Adrenal gland (tissue), 9 donors: ENCODE measurements at regions not wholly inside any gene's neighbourhood (a gene's known extent, or its start where the extent isn't known, plus 50 kb on each side); places are given as distances from the start of the nearest gene placed in this dataset.
A peak's percentile ranks its signal among the peaks of the same experiment; 100 is the strongest.

Experiments
- DNase-seq, 7 donors: peaks; one replicate each; pipeline ENCODE4 v3.0.0-alpha.2; 2019 to 2020
- H3K27ac ChIP-seq, 5 donors: fragments of 200-600 bp; sonication (generic) in 4 of 5; 1 replicate in 3 of 5; 2 replicates in 2 of 5; pipeline versions ENCODE4 v1.5.1 to v1.8.0; 2016 to 2020; ENCODE audit warnings: mild to moderate bottlenecking in 1 of 5
- H3K27me3 ChIP-seq: fragments of 200-600 bp; 2 replicates; pipeline ENCODE4 v1.8.0; 2021
- H3K36me3 ChIP-seq, 2 donors: fragments of 200-600 bp; replicated peaks in 1 of 2; 1 replicate in 1 of 2; 2 replicates in 1 of 2; pipeline versions ENCODE4 v1.5.1 to v1.8.0; 2018 to 2022
- H3K4me1 ChIP-seq, 2 donors: fragments of 200-600 bp; replicated peaks in 1 of 2; 1 replicate in 1 of 2; 2 replicates in 1 of 2; pipeline versions ENCODE4 v1.5.1 to v1.8.0; 2018 to 2021
- H3K4me3 ChIP-seq, 4 donors: fragments of 200-600 bp; sonication (generic) in 3 of 4; one replicate each; pipeline ENCODE4 v1.5.1; 2016 to 2018
- H3K9me3 ChIP-seq, 3 donors: fragments of 200-600 bp; sonication (generic) in 1 of 3; replicated peaks in 1 of 3; 1 replicate in 2 of 3; 2 replicates in 1 of 3; pipeline versions ENCODE4 v1.5.1 to v1.8.0; 2016 to 2021
- POLR2A ChIP-seq, 2 donors: fragments of 450-650 bp; IDR thresholded peaks; one replicate each; pipeline ENCODE4 v1.6.1; 2017; ENCODE audit warnings: antibody characterized with exemption in 2 of 2, mild to moderate bottlenecking in 2 of 2, moderate library complexity in 1 of 2
- WGBS, 4 donors: extraction: QIAGEN DNeasy Blood & Tissue Kit in 2 of 4; methylation state at CpG; one replicate each; pipeline versions ENCODE4 v1.1.5 to v1.1.7; 2013 to 2017; 5-methylcytosine and 5-hydroxymethylcytosine counted together
- intact Hi-C, 2 donors: fragments of 100-400 bp; cut with DNase I; formaldehyde crosslinking; loops; one replicate each; pipeline versions ENCODE4 v1.14.1 to v1.15.0; 2022 to 2023
- TF ChIP-seq, protein P1 (sequence below), 6 experiments: fragments of 450-650 bp in 4 of 6; fragments of 200-600 bp in 2 of 6; sonication (generic) in 1 of 6; IDR thresholded peaks; 1 replicate in 5 of 6; 2 replicates in 1 of 6; pipeline versions ENCODE4 v1.5.1 to v1.8.0; 2016 to 2021; ENCODE audit warnings: antibody characterized with exemption in 6 of 6, mild to moderate bottlenecking in 2 of 6, moderate library complexity in 1 of 6
- donor health status: healthy with polysubstance abuse.
- donor health status: Bipolar disorder and iron deficiency.
- donor health status: DM: yes; HTN: yes; CAD: no.
- donor health status: DM: no; HTN: no; CAD: no.
- donor health status: DM: no; HTN: no; CAD: no.

DNA sequence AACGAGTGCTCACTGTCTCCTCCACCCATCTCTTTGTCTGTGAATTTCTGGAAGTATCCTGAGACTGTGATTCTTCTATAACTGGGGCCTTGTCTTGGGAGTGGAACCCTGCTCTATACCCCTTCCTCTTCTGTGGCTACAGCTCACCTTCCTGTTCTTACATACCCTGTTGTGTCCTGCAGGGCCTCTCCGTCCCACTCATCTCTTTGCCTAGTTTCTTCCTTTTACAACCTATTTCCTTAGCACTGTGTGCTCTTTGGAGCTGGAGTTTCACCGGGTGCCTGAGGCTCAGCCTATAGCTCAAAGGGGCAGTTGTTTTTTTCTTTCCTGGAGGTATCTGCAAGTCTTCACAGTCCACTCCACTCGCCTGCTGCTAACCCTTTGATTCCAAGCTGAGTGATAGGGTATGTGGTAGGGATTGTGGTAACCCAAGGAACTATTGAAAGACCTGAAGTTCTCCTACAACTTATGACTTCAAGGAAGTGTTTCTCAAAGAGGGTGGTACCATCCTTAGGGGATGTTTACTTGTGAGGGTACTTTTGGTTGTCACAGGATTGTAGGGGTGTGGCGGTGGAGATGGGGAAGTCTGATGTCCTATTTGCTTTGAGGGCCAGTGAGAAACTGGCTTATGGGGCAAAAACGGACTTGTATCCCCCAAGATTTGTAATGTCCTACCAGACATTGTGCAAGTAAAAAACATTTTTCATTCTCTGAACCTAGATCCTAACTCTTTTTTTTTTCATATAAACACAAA lies 66.6 kb upstream of the ARL8B start:
- intact Hi-C loops = loop anchor here (5.0 kb wide), 2 partner anchors 338 to 343 kb away; no protein-coding TSS in a partner anchor
- peak in 1 of 7 donors; percentile 39 for DNase-seq
- peaks cover 0 to 34% of the 10 kb centered on the region in 2 donors for H3K4me1 ChIP-seq
- no peaks in the 10 kb centered on the region for H3K27me3 ChIP-seq
- H3K36me3 ChIP-seq = no peaks in the 10 kb centered on the region
- H3K27ac ChIP-seq = no peak overlapping the region
- TF ChIP-seq, protein P1, sequence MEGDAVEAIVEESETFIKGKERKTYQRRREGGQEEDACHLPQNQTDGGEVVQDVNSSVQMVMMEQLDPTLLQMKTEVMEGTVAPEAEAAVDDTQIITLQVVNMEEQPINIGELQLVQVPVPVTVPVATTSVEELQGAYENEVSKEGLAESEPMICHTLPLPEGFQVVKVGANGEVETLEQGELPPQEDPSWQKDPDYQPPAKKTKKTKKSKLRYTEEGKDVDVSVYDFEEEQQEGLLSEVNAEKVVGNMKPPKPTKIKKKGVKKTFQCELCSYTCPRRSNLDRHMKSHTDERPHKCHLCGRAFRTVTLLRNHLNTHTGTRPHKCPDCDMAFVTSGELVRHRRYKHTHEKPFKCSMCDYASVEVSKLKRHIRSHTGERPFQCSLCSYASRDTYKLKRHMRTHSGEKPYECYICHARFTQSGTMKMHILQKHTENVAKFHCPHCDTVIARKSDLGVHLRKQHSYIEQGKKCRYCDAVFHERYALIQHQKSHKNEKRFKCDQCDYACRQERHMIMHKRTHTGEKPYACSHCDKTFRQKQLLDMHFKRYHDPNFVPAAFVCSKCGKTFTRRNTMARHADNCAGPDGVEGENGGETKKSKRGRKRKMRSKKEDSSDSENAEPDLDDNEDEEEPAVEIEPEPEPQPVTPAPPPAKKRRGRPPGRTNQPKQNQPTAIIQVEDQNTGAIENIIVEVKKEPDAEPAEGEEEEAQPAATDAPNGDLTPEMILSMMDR (IDR thresholded peaks at IDR 0.05) = no peak
- no peak for TF ChIP-seq POLR2A (IDR thresholded peaks at IDR 0.05)
- 69 to 84% (median 82%) methylated on average over 6 of the region's 6 CpGs for WGBS, 4 donors
- H3K4me3 ChIP-seq = no peak overlapping the region
- H3K9me3 ChIP-seq = no peaks in the 10 kb centered on the region

DNA sequence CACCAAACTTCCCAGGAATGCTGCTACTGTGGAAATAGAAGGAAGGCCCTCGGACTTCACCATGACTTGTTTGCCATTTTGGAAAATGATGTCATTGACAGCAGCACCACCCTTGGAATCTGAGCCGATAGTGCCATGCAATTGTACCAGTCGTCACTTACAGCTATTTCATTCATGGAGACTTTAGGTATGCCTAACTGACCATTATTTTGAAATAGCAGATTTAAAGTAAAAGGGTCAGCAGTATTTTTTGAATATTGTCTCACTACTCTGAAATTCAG lies 66.0 kb upstream of the ARL8B start:
- no peak overlapping the region for H3K27ac ChIP-seq
- no peak for TF ChIP-seq POLR2A (IDR thresholded peaks at IDR 0.05)
- TF ChIP-seq, protein P1 (IDR thresholded peaks at IDR 0.05) = no peak
- intact Hi-C loops = loop anchor here (5.0 kb wide), 2 partner anchors 339 to 344 kb away; no protein-coding TSS in a partner anchor
- H3K9me3 ChIP-seq = no peaks in the 10 kb centered on the region
- peak in 1 of 7 donors; percentile 17 for DNase-seq
- H3K27me3 ChIP-seq = no peaks in the 10 kb centered on the region
- H3K4me3 ChIP-seq = no peak overlapping the region
- H3K4me1 ChIP-seq = peaks cover 0 to 34% of the 10 kb centered on the region in 2 donors
- no peaks in the 10 kb centered on the region for H3K36me3 ChIP-seq
- 80 to 90% (median 88%) methylated on average over 3 of the region's 3 CpGs for WGBS, 4 donors

DNA sequence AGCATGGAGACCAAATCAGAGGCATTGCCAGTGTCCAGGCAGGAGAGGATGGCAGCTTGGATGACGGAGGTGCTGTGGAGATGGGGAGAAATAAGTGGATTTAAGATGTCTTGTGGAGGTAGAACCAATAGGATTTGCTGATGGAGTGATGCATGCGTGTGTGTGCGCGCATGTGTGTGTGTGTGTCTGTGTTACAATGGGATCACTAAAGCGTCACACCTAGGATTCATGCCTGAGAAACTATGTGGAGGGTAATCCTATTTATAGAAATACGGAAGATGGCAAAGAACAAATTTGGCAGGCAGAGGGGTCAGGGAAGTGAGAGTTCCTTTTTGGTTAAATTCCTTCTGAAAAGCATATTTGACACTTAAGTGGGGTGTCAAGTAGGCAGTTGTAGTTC lies 64.8 kb upstream of the ARL8B start:
- Histone ChIP-seq H3K4me3 (no peak overlapping the region), H3K27me3 (no peaks in the 10 kb centered on the region), H3K27ac (no peak overlapping the region), H3K4me1 (peaks cover 0 to 30% of the 10 kb centered on the region in 2 donors), H3K36me3 (no peaks in the 10 kb centered on the region), H3K9me3 (no peaks in the 10 kb centered on the region)
- TF ChIP-seq, protein P1 (IDR thresholded peaks at IDR 0.05) = no peak
- TF ChIP-seq POLR2A (IDR thresholded peaks at IDR 0.05) = no peak
- intact Hi-C loops = loop anchor here (5.0 kb wide), 2 partner anchors 340 to 345 kb away; no protein-coding TSS in a partner anchor
- 57 to 75% (median 62%) methylated on average over 6 of the region's 6 CpGs for WGBS, 4 donors
- peak in 2 of 7 donors; percentile 17 to 50 for DNase-seq

DNA sequence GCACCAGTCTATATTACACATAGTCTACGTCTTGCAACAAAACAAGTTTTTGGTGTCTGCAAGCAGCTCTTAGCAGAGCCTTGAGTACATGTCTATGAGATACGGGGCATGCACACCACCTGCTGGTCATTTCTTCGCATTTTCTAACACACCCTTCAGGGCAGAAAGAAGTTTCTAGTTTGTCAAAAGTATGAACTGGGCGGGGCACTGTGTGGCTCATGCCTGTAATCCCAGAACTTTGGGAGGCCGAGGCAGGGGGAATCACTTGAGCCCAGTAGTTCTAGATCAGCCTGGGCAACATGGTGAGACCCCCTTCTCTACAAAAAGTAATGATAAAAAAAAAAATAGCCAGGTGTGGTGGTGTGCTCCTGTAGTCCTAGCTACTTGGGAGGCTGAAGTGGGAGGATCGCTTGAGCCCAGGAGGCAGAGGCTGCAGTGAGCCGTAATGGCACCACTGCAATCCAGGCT lies 64.2 kb upstream of the ARL8B start:
- TF ChIP-seq, protein P1 (IDR thresholded peaks at IDR 0.05) = peak; percentile 61 to 90 (median 86)
- no peak for TF ChIP-seq POLR2A (IDR thresholded peaks at IDR 0.05)
- H3K4me3 ChIP-seq = no peak overlapping the region
- 26 to 41% (median 33%) methylated on average over 7 of the region's 7 CpGs for WGBS, 4 donors
- peak; percentile 79 to 95 (median 87) for DNase-seq
- H3K27ac ChIP-seq = no peak overlapping the region
- intact Hi-C loops = loop anchor here (5.0 kb wide), 2 partner anchors 341 to 346 kb away; no protein-coding TSS in a partner anchor
- H3K4me1 ChIP-seq = peaks cover 0 to 27% of the 10 kb centered on the region in 2 donors
- no peaks in the 10 kb centered on the region for H3K36me3 ChIP-seq
- H3K27me3 ChIP-seq = no peaks in the 10 kb centered on the region
- no peaks in the 10 kb centered on the region for H3K9me3 ChIP-seq
